Transverse colon (tissue), 4 donors: ENCODE measurements at regions not wholly inside any gene's neighbourhood (a gene's known extent, or its start where the extent isn't known, plus 50 kb on each side); places are given as distances from the start of the nearest gene placed in this dataset.

Source experiments
- DNase-seq: peaks from one replicate; pipeline ENCODE4 v3.0.0-alpha.2; 2019
- H3K27ac ChIP-seq, 4 donors: fragments of 200-600 bp; sonication (generic); 2 replicates each; pipeline ENCODE4 v1.5.1; 2016 to 2018; ENCODE audit warnings: inconsistent platforms in 4 of 4
- H3K27me3 ChIP-seq: fragments of 200-600 bp; sonication (generic); 2 replicates; pipeline ENCODE4 v1.5.1; 2017; ENCODE audit warnings: inconsistent platforms
- H3K36me3 ChIP-seq, 4 donors: fragments of 200-600 bp; sonication (generic); 2 replicates each; pipeline ENCODE4 v1.5.1; 2017 to 2019; ENCODE audit warnings: inconsistent platforms in 4 of 4
- H3K4me1 ChIP-seq, 4 donors: fragments of 200-600 bp; sonication (generic); 2 replicates each; pipeline ENCODE4 v1.5.1; 2017 to 2020; ENCODE audit warnings: inconsistent platforms in 4 of 4
- H3K4me3 ChIP-seq, 4 donors: fragments of 200-600 bp; sonication (generic); 1 replicate in 1 of 4; 2 replicates in 3 of 4; pipeline versions ENCODE4 v1.5.1 to v1.6.1; 2017 to 2019; ENCODE audit warnings: inconsistent platforms in 4 of 4
- H3K9me3 ChIP-seq, 2 donors: fragments of 200-600 bp; sonication (generic); 2 replicates each; pipeline ENCODE4 v1.5.1; 2017 to 2019; ENCODE audit warnings: inconsistent platforms in 2 of 2
- EP300 ChIP-seq: sonication (generic); formaldehyde crosslinking; IDR thresholded peaks from one replicate; pipeline ENCODE4 v1.6.1; 2017; ENCODE audit warnings: antibody characterized with exemption, low read depth
- POLR2A ChIP-seq: fragments of 450-650 bp; IDR thresholded peaks from one replicate; pipeline ENCODE4 v1.6.1; 2016; ENCODE audit warnings: antibody characterized with exemption, mild to moderate bottlenecking, moderate library complexity
- POLR2AphosphoS5 ChIP-seq, 3 donors: sonication (generic); formaldehyde crosslinking; IDR thresholded peaks; one replicate each; pipeline ENCODE4 v1.6.1; 2016; ENCODE audit warnings: antibody characterized with exemption in 3 of 3
- WGBS, 2 donors: methylation state at CpG; one replicate each; pipeline ENCODE4 v1.1.5; 2018; ENCODE audit warnings: low coverage in 1 of 2; 5-methylcytosine and 5-hydroxymethylcytosine counted together
- in situ Hi-C, 4 donors: fragments of 200-750 bp; cut with MboI; loops; one replicate each; pipeline versions ENCODE4 v1.15.0 to v1.15.1; 2017; ENCODE audit warnings: low sequenced_read_pairs in 3 of 4, low pct_ligation_motif_present in 1 of 4, low pct_unique_long_range_greater_than_20kb in 1 of 4
- intact Hi-C: fragments of 100-400 bp; cut with DNase I; formaldehyde crosslinking; loops from one replicate; pipeline ENCODE4 v1.15.1; 2023; ENCODE audit warnings: low total_unique reads
- TF ChIP-seq, protein P1 (sequence below), 5 experiments: fragments of 200-600 bp in 3 of 5; fragments of 450-650 bp in 2 of 5; sonication (generic) in 3 of 5; IDR thresholded peaks; 1 replicate in 2 of 5; 2 replicates in 3 of 5; pipeline ENCODE4 v1.5.1; 2016 to 2017; ENCODE audit warnings: antibody characterized with exemption in 5 of 5, inconsistent platforms in 3 of 5, mild to moderate bottlenecking in 2 of 5, moderate library complexity in 1 of 5

DNA sequence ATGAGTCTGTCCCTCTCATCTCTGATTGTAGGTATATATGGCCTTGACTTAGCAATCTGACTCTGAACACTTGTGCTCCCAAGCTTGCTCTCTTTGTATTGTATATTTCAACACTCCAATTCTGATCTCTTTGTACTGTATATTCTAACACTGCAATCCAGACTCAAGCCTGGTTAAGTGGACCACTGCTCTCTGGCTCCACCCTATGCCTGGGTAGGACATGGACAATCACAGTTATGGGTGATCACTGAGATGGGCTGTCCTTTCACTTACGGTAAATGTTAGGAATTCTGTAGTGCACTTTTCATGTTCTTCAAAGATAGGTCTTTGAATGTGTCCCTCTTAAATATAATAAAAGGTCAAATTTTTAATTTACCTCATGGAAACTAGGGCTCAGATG, 165.1 kb downstream of the TLR4 start:
- no peaks in the 10 kb centered on the region for H3K27me3 ChIP-seq
- TF ChIP-seq POLR2AphosphoS5 (IDR thresholded peaks at IDR 0.05) = no peak
- TF ChIP-seq, protein P1, sequence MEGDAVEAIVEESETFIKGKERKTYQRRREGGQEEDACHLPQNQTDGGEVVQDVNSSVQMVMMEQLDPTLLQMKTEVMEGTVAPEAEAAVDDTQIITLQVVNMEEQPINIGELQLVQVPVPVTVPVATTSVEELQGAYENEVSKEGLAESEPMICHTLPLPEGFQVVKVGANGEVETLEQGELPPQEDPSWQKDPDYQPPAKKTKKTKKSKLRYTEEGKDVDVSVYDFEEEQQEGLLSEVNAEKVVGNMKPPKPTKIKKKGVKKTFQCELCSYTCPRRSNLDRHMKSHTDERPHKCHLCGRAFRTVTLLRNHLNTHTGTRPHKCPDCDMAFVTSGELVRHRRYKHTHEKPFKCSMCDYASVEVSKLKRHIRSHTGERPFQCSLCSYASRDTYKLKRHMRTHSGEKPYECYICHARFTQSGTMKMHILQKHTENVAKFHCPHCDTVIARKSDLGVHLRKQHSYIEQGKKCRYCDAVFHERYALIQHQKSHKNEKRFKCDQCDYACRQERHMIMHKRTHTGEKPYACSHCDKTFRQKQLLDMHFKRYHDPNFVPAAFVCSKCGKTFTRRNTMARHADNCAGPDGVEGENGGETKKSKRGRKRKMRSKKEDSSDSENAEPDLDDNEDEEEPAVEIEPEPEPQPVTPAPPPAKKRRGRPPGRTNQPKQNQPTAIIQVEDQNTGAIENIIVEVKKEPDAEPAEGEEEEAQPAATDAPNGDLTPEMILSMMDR (IDR thresholded peaks at IDR 0.05) = no peak
- no peak overlapping the region for H3K27ac ChIP-seq
- H3K9me3 ChIP-seq = no peaks in the 10 kb centered on the region
- no peaks in the 10 kb centered on the region for H3K36me3 ChIP-seq
- intact Hi-C loops = no loop called here
- WGBS, 2 donors = 97 to 100% methylated on average over 1 of the region's 1 CpG
- in situ Hi-C loops = no loop called here
- no peak for DNase-seq
- no peaks in the 10 kb centered on the region for H3K4me1 ChIP-seq
- H3K4me3 ChIP-seq = no peak overlapping the region

DNA sequence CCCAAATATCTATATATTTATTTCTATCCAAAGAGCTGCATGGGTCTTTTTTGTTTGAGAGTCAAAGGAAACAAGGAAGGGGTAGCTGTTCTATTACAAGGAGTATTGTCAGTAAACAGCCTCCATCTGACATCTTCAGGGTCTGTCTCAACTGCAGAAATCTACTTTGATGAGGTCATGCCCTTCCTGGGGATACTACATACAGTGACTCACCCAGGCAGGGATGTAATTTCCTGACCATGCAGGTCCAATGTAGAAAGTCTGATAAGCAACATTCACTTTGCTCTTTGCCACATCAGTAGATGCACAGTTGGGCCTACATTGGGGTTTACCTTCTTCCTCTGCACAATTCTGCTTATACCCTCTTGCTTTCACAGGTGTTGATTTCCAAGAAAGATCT, 165.5 kb downstream of the TLR4 start:
- no peaks in the 10 kb centered on the region for H3K4me1 ChIP-seq
- no peak overlapping the region for H3K4me3 ChIP-seq
- intact Hi-C loops (no loop called here), in situ Hi-C loops (no loop called here)
- TF ChIP-seq, protein P1 (IDR thresholded peaks at IDR 0.05) = no peak
- no peak for TF ChIP-seq POLR2AphosphoS5 (IDR thresholded peaks at IDR 0.05)
- TF ChIP-seq POLR2A = no peak
- TF ChIP-seq EP300 = no peak
- no peaks in the 10 kb centered on the region for H3K9me3 ChIP-seq
- no peaks in the 10 kb centered on the region for H3K27me3 ChIP-seq
- no peaks in the 10 kb centered on the region for H3K36me3 ChIP-seq
- DNase-seq = no peak
- H3K27ac ChIP-seq = no peak overlapping the region

DNA sequence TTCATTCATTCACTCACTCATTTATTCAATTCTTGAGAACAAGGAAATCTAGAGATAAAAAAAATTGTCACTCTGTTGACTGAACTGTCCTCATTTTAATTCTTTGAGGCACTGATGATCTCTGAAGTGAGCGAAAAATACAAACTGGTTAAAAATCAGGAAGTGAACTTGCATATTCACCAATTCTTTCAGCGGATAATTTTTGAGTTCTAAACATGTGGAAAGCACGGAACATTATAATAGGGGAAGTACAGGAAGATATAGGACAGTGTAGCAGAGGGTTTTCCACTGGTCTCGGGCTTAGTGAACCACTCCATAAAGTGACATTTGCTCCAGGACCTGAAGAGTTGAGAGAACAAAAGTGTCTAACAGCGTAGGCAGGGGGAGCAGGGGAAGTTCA, 169.5 kb downstream of the TLR4 start:
- H3K9me3 ChIP-seq = no peaks in the 10 kb centered on the region
- TF ChIP-seq EP300 (no peak), POLR2A (no peak), POLR2AphosphoS5 (IDR thresholded peaks at IDR 0.05) (no peak)
- TF ChIP-seq, protein P1 (IDR thresholded peaks at IDR 0.05) = no peak
- no peak overlapping the region for H3K27ac ChIP-seq
- in situ Hi-C loops (no loop called here), intact Hi-C loops (no loop called here)
- H3K27me3 ChIP-seq = no peaks in the 10 kb centered on the region
- no peaks in the 10 kb centered on the region for H3K36me3 ChIP-seq
- 64 to 80% methylated on average over 5 of the region's 5 CpGs for WGBS, 2 donors
- H3K4me1 ChIP-seq = no peaks in the 10 kb centered on the region
- H3K4me3 ChIP-seq = no peak overlapping the region
- no peak for DNase-seq

DNA sequence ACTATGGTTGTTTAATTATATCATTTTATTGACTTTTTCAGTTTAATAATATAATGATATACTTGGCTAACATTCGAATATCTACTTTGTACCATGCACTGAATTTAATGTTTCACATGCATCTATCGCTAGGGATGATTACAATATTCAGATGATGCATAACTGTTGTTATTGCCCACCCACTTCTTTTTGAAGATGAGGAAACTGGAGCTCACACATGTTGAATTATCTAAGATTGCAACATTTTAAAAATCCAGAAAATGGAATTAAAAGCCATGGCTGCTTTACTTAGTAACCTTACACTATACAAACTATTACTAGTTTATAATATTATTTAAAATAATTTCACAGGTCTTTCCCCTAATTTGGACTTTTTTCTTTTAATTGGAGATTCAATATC, 171.7 kb downstream of the TLR4 start:
- WGBS, 2 donors = 74 to 80% methylated on average over 2 of the region's 2 CpGs
- Histone ChIP-seq H3K36me3 (no peaks in the 10 kb centered on the region), H3K27me3 (no peaks in the 10 kb centered on the region), H3K4me1 (no peaks in the 10 kb centered on the region), H3K9me3 (no peaks in the 10 kb centered on the region), H3K4me3 (no peak overlapping the region), H3K27ac (no peak overlapping the region)
- no peak for DNase-seq
- intact Hi-C loops (no loop called here), in situ Hi-C loops (no loop called here)
- TF ChIP-seq, protein P1 (IDR thresholded peaks at IDR 0.05) = no peak
- TF ChIP-seq POLR2A = no peak
- no peak for TF ChIP-seq EP300
- TF ChIP-seq POLR2AphosphoS5 (IDR thresholded peaks at IDR 0.05) = no peak
